HepG2 (cell line): ENCODE measurements at regions not wholly inside any gene's neighbourhood (a gene's known extent, or its start where the extent isn't known, plus 50 kb on each side); places are given as distances from the start of the nearest gene placed in this dataset.

Source experiments
- KDM2A ChIP-seq: sonication (generic); formaldehyde crosslinking; IDR thresholded peaks from 2 replicates; pipeline ENCODE4 v1.4.0; 2020; ENCODE audit warnings: low read depth, missing genetic modification reagents, borderline replicate concordance
- KDM5B ChIP-seq: sonication (generic); formaldehyde crosslinking; IDR thresholded peaks from 2 replicates; pipeline ENCODE4 v1.4.0; 2020; ENCODE audit warnings: missing genetic modification reagents, mild to moderate bottlenecking, borderline replicate concordance
- ZNF20 ChIP-seq: sonication (generic); formaldehyde crosslinking; IDR thresholded peaks from 2 replicates; pipeline ENCODE4 v1.4.0; 2020; ENCODE audit warnings: mild to moderate bottlenecking, moderate library complexity, missing genetic modification reagents
- TF ChIP-seq, protein P1 (sequence below), 2 experiments: sonication (generic) in 1 of 2; formaldehyde crosslinking in 1 of 2; IDR thresholded peaks; 2 replicates each; pipeline versions ENCODE4 v1.5.1 to v1.6.1; 2011 to 2020; ENCODE audit warnings: borderline replicate concordance in 1 of 2, low read depth in 1 of 2, low read length in 1 of 2, mild to moderate bottlenecking in 1 of 2, missing genetic modification reagents in 1 of 2, moderate library complexity in 1 of 2
- TF ChIP-seq, protein P2 (sequence below): sonication (generic); formaldehyde crosslinking; IDR thresholded peaks from 2 replicates; pipeline ENCODE4 v1.5.0; 2020; ENCODE audit warnings: mild to moderate bottlenecking, missing genetic modification reagents, moderate library complexity
- TF ChIP-seq, protein P3 (sequence below): sonication (generic); formaldehyde crosslinking; IDR thresholded peaks from 2 replicates; pipeline ENCODE4 v1.5.0; 2020; ENCODE audit warnings: missing genetic modification reagents
- TF ChIP-seq, protein P4 (sequence below), 2 experiments: sonication (generic) in 1 of 2; formaldehyde crosslinking in 1 of 2; IDR thresholded peaks; 2 replicates each; pipeline versions ENCODE4 v1.4.0 to v1.6.1; 2016 to 2020; ENCODE audit warnings: borderline replicate concordance in 1 of 2, low read depth in 1 of 2, mild to moderate bottlenecking in 1 of 2, missing genetic modification reagents in 1 of 2
- TF ChIP-seq, protein P5 (sequence below), 2 experiments: IDR thresholded peaks; 2 replicates each; pipeline ENCODE4 v1.6.1; 2011 to 2012; ENCODE audit warnings: low read length in 2 of 2, borderline replicate concordance in 1 of 2, low read depth in 1 of 2, mild to moderate bottlenecking in 1 of 2, moderate library complexity in 1 of 2

DNA sequence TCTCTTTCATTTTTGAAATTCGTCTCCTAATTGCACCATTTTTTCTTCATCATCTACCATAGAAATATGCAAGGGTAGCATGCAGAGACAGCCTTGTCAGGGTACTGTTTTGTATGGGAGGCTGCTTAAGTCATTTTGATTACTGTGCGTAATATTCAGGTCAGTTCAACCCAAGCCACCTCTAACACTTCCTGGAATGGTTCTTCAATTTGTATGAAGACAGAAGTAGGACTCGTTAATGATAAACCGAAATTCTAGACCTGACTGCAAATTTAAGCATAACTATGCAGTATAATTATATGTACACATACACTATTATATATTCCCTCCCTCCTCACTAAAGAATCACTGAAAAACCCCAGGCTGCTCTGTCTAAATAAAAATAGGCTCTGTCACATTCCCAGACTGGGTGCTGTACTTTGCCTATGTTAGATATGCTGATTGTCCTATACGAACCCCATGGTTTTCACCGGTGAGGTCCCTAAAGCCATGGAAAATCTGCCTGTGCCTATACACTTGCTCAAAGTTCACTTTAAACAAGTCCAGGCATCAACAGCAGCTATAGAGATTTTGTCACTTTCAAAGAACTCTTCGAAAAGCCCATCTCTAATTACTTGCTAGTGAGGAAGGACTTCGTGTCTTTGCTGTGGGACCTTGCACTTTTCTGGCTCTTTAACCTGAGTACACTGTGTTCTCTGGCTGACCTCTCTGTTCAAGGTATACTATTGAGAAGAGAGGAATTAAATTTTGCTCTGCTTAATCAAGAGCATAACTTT is 352.1 kb upstream of the CD180 start:
- TF ChIP-seq KDM2A (CRISPR knock-in tag) (no peak), KDM5B (CRISPR knock-in tag) (no peak), ZNF20 (CRISPR knock-in tag) (no peak)
- TF ChIP-seq, protein P1, sequence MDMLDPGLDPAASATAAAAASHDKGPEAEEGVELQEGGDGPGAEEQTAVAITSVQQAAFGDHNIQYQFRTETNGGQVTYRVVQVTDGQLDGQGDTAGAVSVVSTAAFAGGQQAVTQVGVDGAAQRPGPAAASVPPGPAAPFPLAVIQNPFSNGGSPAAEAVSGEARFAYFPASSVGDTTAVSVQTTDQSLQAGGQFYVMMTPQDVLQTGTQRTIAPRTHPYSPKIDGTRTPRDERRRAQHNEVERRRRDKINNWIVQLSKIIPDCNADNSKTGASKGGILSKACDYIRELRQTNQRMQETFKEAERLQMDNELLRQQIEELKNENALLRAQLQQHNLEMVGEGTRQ (IDR thresholded peaks at IDR 0.05; ENCODE audit: low read depth, low read length) = no peak
- TF ChIP-seq, protein P1 (CRISPR knock-in tag; IDR thresholded peaks at IDR 0.05; ENCODE audit: borderline replicate concordance) = no peak
- TF ChIP-seq, protein P2, sequence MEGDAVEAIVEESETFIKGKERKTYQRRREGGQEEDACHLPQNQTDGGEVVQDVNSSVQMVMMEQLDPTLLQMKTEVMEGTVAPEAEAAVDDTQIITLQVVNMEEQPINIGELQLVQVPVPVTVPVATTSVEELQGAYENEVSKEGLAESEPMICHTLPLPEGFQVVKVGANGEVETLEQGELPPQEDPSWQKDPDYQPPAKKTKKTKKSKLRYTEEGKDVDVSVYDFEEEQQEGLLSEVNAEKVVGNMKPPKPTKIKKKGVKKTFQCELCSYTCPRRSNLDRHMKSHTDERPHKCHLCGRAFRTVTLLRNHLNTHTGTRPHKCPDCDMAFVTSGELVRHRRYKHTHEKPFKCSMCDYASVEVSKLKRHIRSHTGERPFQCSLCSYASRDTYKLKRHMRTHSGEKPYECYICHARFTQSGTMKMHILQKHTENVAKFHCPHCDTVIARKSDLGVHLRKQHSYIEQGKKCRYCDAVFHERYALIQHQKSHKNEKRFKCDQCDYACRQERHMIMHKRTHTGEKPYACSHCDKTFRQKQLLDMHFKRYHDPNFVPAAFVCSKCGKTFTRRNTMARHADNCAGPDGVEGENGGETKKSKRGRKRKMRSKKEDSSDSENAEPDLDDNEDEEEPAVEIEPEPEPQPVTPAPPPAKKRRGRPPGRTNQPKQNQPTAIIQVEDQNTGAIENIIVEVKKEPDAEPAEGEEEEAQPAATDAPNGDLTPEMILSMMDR = no peak
- TF ChIP-seq, protein P3, sequence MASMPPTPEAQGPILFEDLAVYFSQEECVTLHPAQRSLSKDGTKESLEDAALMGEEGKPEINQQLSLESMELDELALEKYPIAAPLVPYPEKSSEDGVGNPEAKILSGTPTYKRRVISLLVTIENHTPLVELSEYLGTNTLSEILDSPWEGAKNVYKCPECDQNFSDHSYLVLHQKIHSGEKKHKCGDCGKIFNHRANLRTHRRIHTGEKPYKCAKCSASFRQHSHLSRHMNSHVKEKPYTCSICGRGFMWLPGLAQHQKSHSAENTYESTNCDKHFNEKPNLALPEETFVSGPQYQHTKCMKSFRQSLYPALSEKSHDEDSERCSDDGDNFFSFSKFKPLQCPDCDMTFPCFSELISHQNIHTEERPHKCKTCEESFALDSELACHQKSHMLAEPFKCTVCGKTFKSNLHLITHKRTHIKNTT = no peak
- TF ChIP-seq, protein P4, sequence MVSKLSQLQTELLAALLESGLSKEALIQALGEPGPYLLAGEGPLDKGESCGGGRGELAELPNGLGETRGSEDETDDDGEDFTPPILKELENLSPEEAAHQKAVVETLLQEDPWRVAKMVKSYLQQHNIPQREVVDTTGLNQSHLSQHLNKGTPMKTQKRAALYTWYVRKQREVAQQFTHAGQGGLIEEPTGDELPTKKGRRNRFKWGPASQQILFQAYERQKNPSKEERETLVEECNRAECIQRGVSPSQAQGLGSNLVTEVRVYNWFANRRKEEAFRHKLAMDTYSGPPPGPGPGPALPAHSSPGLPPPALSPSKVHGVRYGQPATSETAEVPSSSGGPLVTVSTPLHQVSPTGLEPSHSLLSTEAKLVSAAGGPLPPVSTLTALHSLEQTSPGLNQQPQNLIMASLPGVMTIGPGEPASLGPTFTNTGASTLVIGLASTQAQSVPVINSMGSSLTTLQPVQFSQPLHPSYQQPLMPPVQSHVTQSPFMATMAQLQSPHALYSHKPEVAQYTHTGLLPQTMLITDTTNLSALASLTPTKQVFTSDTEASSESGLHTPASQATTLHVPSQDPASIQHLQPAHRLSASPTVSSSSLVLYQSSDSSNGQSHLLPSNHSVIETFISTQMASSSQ (IDR thresholded peaks at IDR 0.05; ENCODE audit: low read depth) = no peak
- TF ChIP-seq, protein P4 (CRISPR knock-in tag; IDR thresholded peaks at IDR 0.05; ENCODE audit: borderline replicate concordance) = no peak
- TF ChIP-seq, protein P5, sequence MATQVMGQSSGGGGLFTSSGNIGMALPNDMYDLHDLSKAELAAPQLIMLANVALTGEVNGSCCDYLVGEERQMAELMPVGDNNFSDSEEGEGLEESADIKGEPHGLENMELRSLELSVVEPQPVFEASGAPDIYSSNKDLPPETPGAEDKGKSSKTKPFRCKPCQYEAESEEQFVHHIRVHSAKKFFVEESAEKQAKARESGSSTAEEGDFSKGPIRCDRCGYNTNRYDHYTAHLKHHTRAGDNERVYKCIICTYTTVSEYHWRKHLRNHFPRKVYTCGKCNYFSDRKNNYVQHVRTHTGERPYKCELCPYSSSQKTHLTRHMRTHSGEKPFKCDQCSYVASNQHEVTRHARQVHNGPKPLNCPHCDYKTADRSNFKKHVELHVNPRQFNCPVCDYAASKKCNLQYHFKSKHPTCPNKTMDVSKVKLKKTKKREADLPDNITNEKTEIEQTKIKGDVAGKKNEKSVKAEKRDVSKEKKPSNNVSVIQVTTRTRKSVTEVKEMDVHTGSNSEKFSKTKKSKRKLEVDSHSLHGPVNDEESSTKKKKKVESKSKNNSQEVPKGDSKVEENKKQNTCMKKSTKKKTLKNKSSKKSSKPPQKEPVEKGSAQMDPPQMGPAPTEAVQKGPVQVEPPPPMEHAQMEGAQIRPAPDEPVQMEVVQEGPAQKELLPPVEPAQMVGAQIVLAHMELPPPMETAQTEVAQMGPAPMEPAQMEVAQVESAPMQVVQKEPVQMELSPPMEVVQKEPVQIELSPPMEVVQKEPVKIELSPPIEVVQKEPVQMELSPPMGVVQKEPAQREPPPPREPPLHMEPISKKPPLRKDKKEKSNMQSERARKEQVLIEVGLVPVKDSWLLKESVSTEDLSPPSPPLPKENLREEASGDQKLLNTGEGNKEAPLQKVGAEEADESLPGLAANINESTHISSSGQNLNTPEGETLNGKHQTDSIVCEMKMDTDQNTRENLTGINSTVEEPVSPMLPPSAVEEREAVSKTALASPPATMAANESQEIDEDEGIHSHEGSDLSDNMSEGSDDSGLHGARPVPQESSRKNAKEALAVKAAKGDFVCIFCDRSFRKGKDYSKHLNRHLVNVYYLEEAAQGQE (IDR thresholded peaks at IDR 0.05; ENCODE audit: borderline replicate concordance in 1 of 2, low read depth in 1 of 2, low read length in 2 of 2) = no peak
